ENCODE measurements at regions not wholly inside any gene's neighbourhood (a gene's known extent, or its start where the extent isn't known, plus 50 kb on each side); places are given as distances from the start of the nearest gene placed in this dataset.

DNA sequence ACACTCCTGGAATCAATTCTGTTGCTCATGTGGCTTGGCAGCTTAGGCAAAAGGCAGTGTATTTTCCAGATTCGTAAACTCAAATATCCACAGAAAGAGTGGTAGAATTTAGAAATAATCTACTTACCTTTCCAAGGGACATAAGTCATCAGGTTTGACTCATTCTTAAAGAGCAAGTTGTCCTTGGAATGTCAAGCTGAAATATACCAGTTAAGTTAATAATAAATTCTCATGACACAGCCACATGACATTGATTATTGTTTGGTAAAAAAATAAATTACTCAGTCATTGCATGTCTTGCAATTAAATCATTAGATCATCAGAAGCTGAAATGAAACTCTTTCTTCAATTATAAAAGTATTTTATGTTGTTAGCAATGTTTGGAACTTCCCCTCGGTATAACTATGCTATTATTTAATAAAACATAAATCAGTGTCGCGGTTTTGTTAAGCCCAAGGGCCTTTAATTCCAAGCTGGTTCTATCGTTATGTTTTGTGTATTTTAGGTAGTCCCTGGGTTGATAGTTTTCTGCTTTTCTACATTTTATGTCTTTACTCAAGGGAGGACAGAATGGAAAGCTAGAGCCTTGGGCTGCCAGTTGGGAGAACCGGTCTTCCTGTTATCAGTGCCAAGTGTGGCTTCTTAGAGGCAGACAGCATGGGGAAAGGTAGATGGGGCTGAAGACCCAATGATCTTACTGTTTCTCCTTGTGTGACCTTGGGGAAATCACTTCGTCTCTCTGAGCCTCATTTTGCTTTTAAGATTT lies 79.3 kb upstream of the PRLR start:
- no peak for DNase-seq

GRCh38 chr5:35308421-35308820 lies 78.1 kb upstream of the PRLR start:
- DNase-seq, result no peak

- DNase-seq, result no peak
Measured at GRCh38 chr5:35306716-35307365, 76.6 kb upstream of the PRLR start.

- no peak for DNase-seq
Measured at GRCh38 chr5:35305336-35306020, 75.2 kb upstream of the PRLR start.

DNA sequence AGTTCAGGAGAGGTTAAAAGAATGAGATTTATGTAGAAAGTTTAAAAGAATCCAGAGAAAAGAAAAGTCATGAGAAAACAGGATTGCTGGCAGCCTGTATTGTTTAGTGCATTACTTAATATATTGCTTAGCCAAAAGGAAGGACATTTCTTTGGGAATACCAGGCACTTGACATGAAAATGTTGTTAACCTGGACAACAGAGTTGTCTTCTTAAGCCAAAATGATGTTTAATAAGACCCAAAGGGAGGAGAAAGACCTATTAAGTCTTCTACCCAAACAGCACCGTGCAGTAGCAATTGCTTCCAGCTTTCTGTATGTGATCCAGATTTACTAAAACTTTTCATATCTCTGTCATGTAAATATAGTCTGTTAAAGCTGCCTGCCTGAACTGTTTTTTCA lies 74.0 kb upstream of the PRLR start:
- no peak for DNase-seq

- DNase-seq, result no peak
Measured at GRCh38 chr5:35303152-35303551, 72.9 kb upstream of the PRLR start.

DNA sequence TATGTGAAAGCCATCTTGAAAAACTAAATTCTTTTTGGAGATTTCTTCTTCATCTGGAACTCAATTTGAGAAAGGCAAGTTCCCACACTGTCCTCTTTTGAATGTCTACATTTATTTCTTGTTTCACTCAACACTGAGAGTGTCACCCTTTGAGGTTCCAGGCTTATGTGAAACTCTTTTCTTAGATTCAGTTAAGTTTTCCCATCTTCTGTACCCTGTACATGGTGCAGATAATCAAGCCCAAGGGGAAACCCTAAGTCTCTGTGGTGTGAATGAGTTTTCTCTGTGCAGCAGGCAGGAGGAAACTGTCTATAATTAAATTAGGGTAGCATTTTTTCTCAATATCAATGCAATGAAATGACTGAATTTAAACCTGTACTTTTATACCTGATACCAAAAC lies 72.3 kb upstream of the PRLR start:
- DNase-seq, result no peak

DNA sequence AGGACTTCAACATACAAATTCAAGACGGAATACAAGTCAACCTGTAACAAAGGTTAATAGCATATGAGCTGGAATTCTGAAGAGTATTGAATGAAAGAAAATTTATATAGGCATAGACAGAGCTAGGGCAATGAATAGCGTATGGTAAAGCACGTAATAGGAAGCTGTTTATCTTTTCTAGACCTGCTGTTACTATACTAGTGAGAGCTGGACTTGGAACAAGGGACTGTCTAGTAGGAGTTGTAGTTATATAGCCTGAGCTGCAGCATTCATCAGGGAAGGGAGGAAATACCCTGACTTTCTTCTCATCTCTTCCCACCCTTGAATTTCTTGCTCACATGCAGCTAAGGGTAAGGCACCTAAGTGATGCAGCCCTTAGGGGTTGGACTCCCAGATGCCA lies 67.5 kb upstream of the PRLR start:
- no peak for DNase-seq

DNA sequence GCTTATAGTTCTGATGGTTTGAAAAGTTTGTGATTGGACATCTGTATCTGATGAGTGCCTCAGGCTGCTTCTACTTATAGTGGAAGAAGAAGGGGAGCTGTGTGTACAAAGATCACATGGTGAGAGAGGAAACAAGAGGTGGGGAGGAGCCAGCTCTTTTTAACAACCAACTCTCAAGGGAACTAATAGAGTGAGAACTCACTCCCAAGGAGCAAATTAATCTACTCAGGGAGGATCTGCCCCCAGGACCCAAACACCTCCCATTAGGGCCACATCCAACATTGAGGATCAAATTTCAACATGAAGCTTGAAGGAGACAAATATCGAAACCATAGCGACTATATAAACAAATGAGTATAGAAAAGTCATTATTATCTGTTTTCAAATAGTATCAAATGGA lies 64.7 kb upstream of the PRLR start:
- no peak for DNase-seq

GRCh38 chr5:35294017-35294416 lies 63.7 kb upstream of the PRLR start:
- no peak for DNase-seq

DNA sequence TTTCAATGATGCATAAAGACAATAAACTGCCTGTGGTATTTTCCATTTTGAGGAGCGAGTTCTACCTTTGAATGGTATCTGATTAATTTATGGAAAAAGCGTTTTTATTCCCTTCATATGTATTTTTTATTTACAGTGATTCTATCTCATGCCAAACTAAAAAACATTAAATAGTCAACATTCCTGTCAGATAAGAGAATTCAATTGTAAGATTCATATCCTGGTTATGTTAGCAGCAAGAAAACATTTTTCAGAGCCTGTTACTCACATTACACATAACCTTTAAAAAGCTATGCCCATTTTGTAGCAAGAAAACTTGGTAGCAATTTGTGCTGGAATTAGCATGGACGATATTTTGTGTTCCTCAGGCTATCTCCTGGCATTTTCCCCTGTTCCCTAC lies 55.1 kb upstream of the PRLR start:
- no peak for DNase-seq

- DNase-seq, result no peak
Measured at GRCh38 chr5:35285011-35285410, 54.7 kb upstream of the PRLR start.

- no peak for DNase-seq
Measured at GRCh38 chr5:35284364-35284763, 54.1 kb upstream of the PRLR start.

- DNase-seq, result no peak
Measured at GRCh38 chr5:35282810-35283209, 52.5 kb upstream of the PRLR start.

DNA sequence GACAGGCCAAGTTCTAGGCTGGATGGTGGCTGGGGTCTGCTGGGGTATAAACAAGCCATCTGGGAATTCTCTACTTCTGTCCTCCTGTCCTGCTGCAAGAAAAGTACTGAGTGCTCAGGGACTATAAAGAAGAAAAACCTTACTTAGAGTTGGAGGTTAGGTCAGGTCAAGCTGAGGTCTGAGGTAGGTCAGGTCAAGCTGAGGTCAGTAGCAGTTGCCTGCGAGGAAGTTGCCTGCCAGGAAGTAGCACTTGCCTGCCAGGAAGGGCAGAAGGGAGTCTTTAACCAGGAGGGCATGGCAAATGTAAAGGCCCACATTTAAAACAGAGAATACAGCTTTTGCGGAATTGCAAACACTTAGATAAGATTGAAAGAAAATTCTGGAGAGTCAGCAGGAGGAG lies 51.3 kb upstream of the PRLR start:
- no peak for DNase-seq
